GM12891 (cell line): ENCODE measurements at regions not wholly inside any gene's neighbourhood (a gene's known extent, or its start where the extent isn't known, plus 50 kb on each side); places are given as distances from the start of the nearest gene placed in this dataset.

Experiments used
- POLR2A ChIP-seq: IDR thresholded peaks from 2 replicates; pipeline ENCODE4 v1.6.1; 2011; ENCODE audit warnings: low read depth, low read length, control low read depth
- TAF1 ChIP-seq: IDR thresholded peaks from 2 replicates; pipeline ENCODE4 v1.6.1; 2011; ENCODE audit warnings: low read depth, low read length, control low read depth

GRCh38 chr4:12170308-12170707 is 741.6 kb upstream of the HS3ST1 start:
- no peak for TF ChIP-seq POLR2A
- no peak for TF ChIP-seq TAF1
